ENCODE measurements at regions not wholly inside any gene's neighbourhood (a gene's known extent, or its start where the extent isn't known, plus 50 kb on each side); places are given as distances from the start of the nearest gene placed in this dataset.
A peak's percentile ranks its signal among the peaks of the same experiment; 100 is the strongest.

DNA sequence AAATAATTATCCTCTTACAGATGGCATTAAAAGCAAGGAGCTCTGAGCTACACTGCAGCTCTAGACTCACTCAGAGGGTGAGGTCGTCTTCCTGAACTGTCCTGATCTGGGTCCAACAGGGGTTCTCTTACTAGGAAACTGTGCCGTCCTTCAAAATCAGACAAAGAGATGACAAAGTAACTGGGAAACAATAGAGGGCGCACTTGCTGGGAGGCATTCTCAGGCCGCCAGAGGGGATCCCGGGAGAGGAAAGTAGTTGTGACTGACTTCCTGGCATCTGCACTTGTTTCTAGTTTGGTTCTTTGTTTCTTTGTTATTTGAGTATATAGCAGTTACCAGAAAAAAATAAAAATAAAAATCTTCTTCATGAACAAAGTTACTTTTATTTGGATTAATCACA, 142.9 kb upstream of the MSX2 start:
- POLR2A ChIA-PET = no interaction called here
- DNase-seq (ENCODE audit: low read depth, low spot score) (no peak), ATAC-seq (peak; percentile 72)
- H3K36me3 ChIP-seq (ENCODE audit: control insufficient read depth, insufficient read depth, low read length) = no peaks in the 10 kb centered on the region
- in situ Hi-C loops (cut with HindIII; ENCODE audit: low pct_unique_long_range_greater_than_20kb, low sequenced_read_pairs) = no loop called here
- no peaks in the 10 kb centered on the region for H3K27me3 ChIP-seq (ENCODE audit: control insufficient read depth, insufficient read depth, low read length)
- TF ChIP-seq TCF7L2 (IDR thresholded peaks at IDR 0.05; ENCODE audit: low read depth, low read length) (no peak), CTCF (IDR thresholded peaks at IDR 0.05) (peak; percentile 84), REST (IDR thresholded peaks at IDR 0.05; ENCODE audit: insufficient read depth in 1 of 2, low read depth in 2 of 2, low read length in 1 of 2) (no peak)
- 0 out of 2 replicates have a peak, but pooled peaks cover 3% of the 10 kb centered on the region for H3K4me1 ChIP-seq (ENCODE audit: control insufficient read depth, insufficient read depth, low read length)
- H3K4me3 ChIP-seq (ENCODE audit: low read depth in 2 of 2, low read length in 2 of 2) = no peak overlapping the region
- CTCF ChIA-PET = interaction anchor here (0.6 kb wide), 1 partner anchor 143 kb away, joined by 3 read pairs; the partner anchor contains the start of gene MSX2
- no TSS peak for BruUV-seq (replicated peaks)
- H3K9me3 ChIP-seq (ENCODE audit: control insufficient read depth, insufficient read depth, low read depth, low read length) = no peaks in the 10 kb centered on the region
- intact Hi-C loops (cut with micrococcal nuclease; ENCODE audit: unreplicated experiment) = loop anchor here (10.0 kb wide), 1 partner anchor 143 kb away; the partner anchor contains the start of gene MSX2
- no peak overlapping the region for H3K27ac ChIP-seq (ENCODE audit: low read length)

DNA sequence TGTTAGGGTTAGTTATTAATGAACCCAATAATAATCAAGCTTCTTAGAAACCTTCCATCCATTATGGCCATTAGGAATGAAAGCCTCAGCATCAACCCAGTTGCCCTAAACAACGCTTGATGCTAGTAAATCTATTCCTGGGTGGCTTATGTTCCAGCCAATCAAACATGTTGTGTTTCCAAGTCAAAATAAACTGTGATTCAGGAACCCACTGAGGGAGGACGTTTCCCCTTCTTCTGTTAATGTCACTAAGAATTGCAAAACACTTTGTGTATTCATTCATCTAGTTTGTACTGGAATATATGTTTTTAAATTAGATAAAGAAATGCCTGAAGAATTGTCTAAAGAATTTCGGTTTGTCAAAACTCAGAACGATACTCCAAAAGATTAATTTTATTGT, 142.5 kb upstream of the MSX2 start:
- in situ Hi-C loops (cut with HindIII; ENCODE audit: low pct_unique_long_range_greater_than_20kb, low sequenced_read_pairs) = no loop called here
- ChIA-PET CTCF (interaction anchor here (0.6 kb wide), 1 partner anchor 142 kb away, joined by 3 read pairs; the partner anchor contains the start of gene MSX2), POLR2A (no interaction called here)

More for the DNA sequence above, 142.5 kb upstream of the MSX2 start:
- no peak overlapping the region for H3K27ac ChIP-seq (ENCODE audit: low read length)
- ATAC-seq (no peak), DNase-seq (ENCODE audit: low read depth, low spot score) (no peak)
- H3K4me3 ChIP-seq (ENCODE audit: low read depth in 2 of 2, low read length in 2 of 2) = no peak overlapping the region
- intact Hi-C loops (cut with micrococcal nuclease; ENCODE audit: unreplicated experiment) = loop anchor here (10.0 kb wide), 1 partner anchor 143 kb away; the partner anchor contains the start of gene MSX2
- H3K9me3 ChIP-seq (ENCODE audit: control insufficient read depth, insufficient read depth, low read depth, low read length) = no peaks in the 10 kb centered on the region
- 0 out of 2 replicates have a peak, but pooled peaks cover 3% of the 10 kb centered on the region for H3K4me1 ChIP-seq (ENCODE audit: control insufficient read depth, insufficient read depth, low read length)
- no TSS peak for BruUV-seq (replicated peaks)
- TF ChIP-seq CTCF (IDR thresholded peaks at IDR 0.05) (no peak), SIN3A (IDR thresholded peaks at IDR 0.05; ENCODE audit: borderline replicate concordance, insufficient read depth, low read depth, low read length) (no peak), REST (IDR thresholded peaks at IDR 0.05; ENCODE audit: insufficient read depth in 1 of 2, low read depth in 2 of 2, low read length in 1 of 2) (no peak), POLR2AphosphoS5 (IDR thresholded peaks at IDR 0.05; ENCODE audit: low read depth, low read length) (no peak)
- H3K27me3 ChIP-seq (ENCODE audit: control insufficient read depth, insufficient read depth, low read length) = no peaks in the 10 kb centered on the region
- H3K36me3 ChIP-seq (ENCODE audit: control insufficient read depth, insufficient read depth, low read length) = no peaks in the 10 kb centered on the region

Data from Panc1 (cell line).